ENCODE measurements at regions not wholly inside any gene's neighbourhood (a gene's known extent, or its start where the extent isn't known, plus 50 kb on each side); places are given as distances from the start of the nearest gene placed in this dataset.

GRCh38 chr12:43291516-43291915 lies 260.5 kb downstream of the ADAMTS20 start:
- Histone ChIP-seq H4K8ac (ENCODE audit: low read depth, low read length) (no peak overlapping the region), H3K79me1 (ENCODE audit: low read length) (no peaks in the 10 kb centered on the region), H4K91ac (ENCODE audit: low read depth, low read length) (no peak overlapping the region), H4K12ac (ENCODE audit: low read depth, low read length) (no peak overlapping the region), H3K27me3 (ENCODE audit: insufficient read depth, low read length) (no peaks in the 10 kb centered on the region), H2BK12ac (ENCODE audit: low read length) (no peak overlapping the region), H3K23ac (ENCODE audit: low read length) (no peak overlapping the region), H2AK5ac (ENCODE audit: low read length) (no peak overlapping the region), H3K4me1 (ENCODE audit: control insufficient read depth in 1 of 2, insufficient read depth in 2 of 2, low read length in 2 of 2) (peaks cover 0 to 4% of the 10 kb centered on the region in 2 experiments), H3K9me3 (ENCODE audit: insufficient read depth, low read depth, low read length) (no peaks in the 10 kb centered on the region), H3K27ac (ENCODE audit: low read depth, low read length) (no peak overlapping the region), H3K79me2 (ENCODE audit: control insufficient read depth, insufficient read depth, low read length, poor library complexity) (no peaks in the 10 kb centered on the region), H3K9ac (ENCODE audit: low read length) (no peak overlapping the region), H3K4ac (ENCODE audit: low read depth, low read length) (no peak overlapping the region), H2BK5ac (ENCODE audit: low read depth, low read length, poor library complexity) (no peak overlapping the region), H2AFZ (ENCODE audit: insufficient read depth, low read length, poor library complexity) (no peak overlapping the region), H2BK120ac (ENCODE audit: insufficient read depth, low read length, poor library complexity) (no peak overlapping the region), H3K14ac (ENCODE audit: low read length) (no peak overlapping the region), H3K4me3 (ENCODE audit: low read depth, low read length) (no peak overlapping the region), H3K36me3 (ENCODE audit: control insufficient read depth in 1 of 2, insufficient read depth in 2 of 2, low read length in 2 of 2) (no peaks in the 10 kb centered on the region), H3K4me2 (ENCODE audit: low read length) (no peak overlapping the region), H3K18ac (ENCODE audit: low read length) (no peak overlapping the region)
- DNase-seq, result peak; percentile 60 to 66
- WGBS (ENCODE audit: extremely low coverage, insufficient coverage, insufficient read length), result no CpG with 5 or more reads among the region's 3 CpGs

- Histone ChIP-seq H2BK120ac (ENCODE audit: insufficient read depth, low read length, poor library complexity) (no peak overlapping the region), H3K79me2 (ENCODE audit: control insufficient read depth, insufficient read depth, low read length, poor library complexity) (no peaks in the 10 kb centered on the region), H3K9ac (ENCODE audit: low read length) (no peak overlapping the region), H3K4me2 (ENCODE audit: low read length) (no peak overlapping the region), H3K4me1 (ENCODE audit: control insufficient read depth in 1 of 2, insufficient read depth in 2 of 2, low read length in 2 of 2) (peaks cover 0 to 4% of the 10 kb centered on the region in 2 experiments), H3K27ac (ENCODE audit: low read depth, low read length) (no peak overlapping the region), H3K79me1 (ENCODE audit: low read length) (no peaks in the 10 kb centered on the region), H4K91ac (ENCODE audit: low read depth, low read length) (no peak overlapping the region), H3K4ac (ENCODE audit: low read depth, low read length) (no peak overlapping the region), H3K9me3 (ENCODE audit: insufficient read depth, low read depth, low read length) (no peaks in the 10 kb centered on the region), H2AK5ac (ENCODE audit: low read length) (no peak overlapping the region), H3K4me3 (ENCODE audit: low read depth, low read length) (no peak overlapping the region), H4K8ac (ENCODE audit: low read depth, low read length) (no peak overlapping the region), H3K27me3 (ENCODE audit: insufficient read depth, low read length) (no peaks in the 10 kb centered on the region), H2AFZ (ENCODE audit: insufficient read depth, low read length, poor library complexity) (no peak overlapping the region), H3K23ac (ENCODE audit: low read length) (no peak overlapping the region), H3K36me3 (ENCODE audit: control insufficient read depth in 1 of 2, insufficient read depth in 2 of 2, low read length in 2 of 2) (no peaks in the 10 kb centered on the region), H2BK12ac (ENCODE audit: low read length) (no peak overlapping the region), H2BK5ac (ENCODE audit: low read depth, low read length, poor library complexity) (no peak overlapping the region), H3K14ac (ENCODE audit: low read length) (no peak overlapping the region), H4K12ac (ENCODE audit: low read depth, low read length) (no peak overlapping the region), H3K18ac (ENCODE audit: low read length) (no peak overlapping the region)
- no CpG with 5 or more reads among the region's 2 CpGs for WGBS (ENCODE audit: extremely low coverage, insufficient coverage, insufficient read length)
- DNase-seq, result no peak
Measured at GRCh38 chr12:43290836-43291235, 261.2 kb downstream of the ADAMTS20 start.

- Histone ChIP-seq H4K8ac (ENCODE audit: low read depth, low read length) (no peak overlapping the region), H3K4me2 (ENCODE audit: low read length) (no peak overlapping the region), H4K91ac (ENCODE audit: low read depth, low read length) (no peak overlapping the region), H3K23ac (ENCODE audit: low read length) (no peak overlapping the region), H3K79me2 (ENCODE audit: control insufficient read depth, insufficient read depth, low read length, poor library complexity) (no peaks in the 10 kb centered on the region), H3K4ac (ENCODE audit: low read depth, low read length) (no peak overlapping the region), H2BK5ac (ENCODE audit: low read depth, low read length, poor library complexity) (no peak overlapping the region), H2BK120ac (ENCODE audit: insufficient read depth, low read length, poor library complexity) (no peak overlapping the region), H2BK12ac (ENCODE audit: low read length) (no peak overlapping the region), H3K36me3 (ENCODE audit: control insufficient read depth in 1 of 2, insufficient read depth in 2 of 2, low read length in 2 of 2) (no peaks in the 10 kb centered on the region), H3K9me3 (ENCODE audit: insufficient read depth, low read depth, low read length) (no peaks in the 10 kb centered on the region), H3K18ac (ENCODE audit: low read length) (no peak overlapping the region), H2AK5ac (ENCODE audit: low read length) (no peak overlapping the region), H3K79me1 (ENCODE audit: low read length) (no peaks in the 10 kb centered on the region), H3K4me1 (ENCODE audit: control insufficient read depth in 1 of 2, insufficient read depth in 2 of 2, low read length in 2 of 2) (peaks cover 0 to 4% of the 10 kb centered on the region in 2 experiments), H3K14ac (ENCODE audit: low read length) (no peak overlapping the region), H3K4me3 (ENCODE audit: low read depth, low read length) (no peak overlapping the region), H2AFZ (ENCODE audit: insufficient read depth, low read length, poor library complexity) (no peak overlapping the region), H4K12ac (ENCODE audit: low read depth, low read length) (no peak overlapping the region), H3K27me3 (ENCODE audit: insufficient read depth, low read length) (no peaks in the 10 kb centered on the region), H3K9ac (ENCODE audit: low read length) (no peak overlapping the region), H3K27ac (ENCODE audit: low read depth, low read length) (no peak overlapping the region)
- no peak for DNase-seq
- WGBS (ENCODE audit: extremely low coverage, insufficient coverage, insufficient read length), result no CpG with 5 or more reads among the region's 5 CpGs
Measured at GRCh38 chr12:43289426-43289801, 262.6 kb downstream of the ADAMTS20 start.

- Histone ChIP-seq H3K27ac (ENCODE audit: low read depth, low read length) (no peak overlapping the region), H3K4me2 (ENCODE audit: low read length) (no peak overlapping the region), H2BK5ac (ENCODE audit: low read depth, low read length, poor library complexity) (no peak overlapping the region), H3K79me1 (ENCODE audit: low read length) (no peaks in the 10 kb centered on the region), H3K9ac (ENCODE audit: low read length) (no peak overlapping the region), H4K91ac (ENCODE audit: low read depth, low read length) (no peak overlapping the region), H3K14ac (ENCODE audit: low read length) (no peak overlapping the region), H2BK120ac (ENCODE audit: insufficient read depth, low read length, poor library complexity) (no peak overlapping the region), H3K79me2 (ENCODE audit: control insufficient read depth, insufficient read depth, low read length, poor library complexity) (no peaks in the 10 kb centered on the region), H3K18ac (ENCODE audit: low read length) (no peak overlapping the region), H3K23ac (ENCODE audit: low read length) (no peak overlapping the region), H3K4me1 (ENCODE audit: control insufficient read depth in 1 of 2, insufficient read depth in 2 of 2, low read length in 2 of 2) (peaks cover 0 to 4% of the 10 kb centered on the region in 2 experiments), H3K9me3 (ENCODE audit: insufficient read depth, low read depth, low read length) (no peaks in the 10 kb centered on the region), H4K12ac (ENCODE audit: low read depth, low read length) (no peak overlapping the region), H2AK5ac (ENCODE audit: low read length) (no peak overlapping the region), H2BK12ac (ENCODE audit: low read length) (no peak overlapping the region), H3K4me3 (ENCODE audit: low read depth, low read length) (no peak overlapping the region), H2AFZ (ENCODE audit: insufficient read depth, low read length, poor library complexity) (no peak overlapping the region), H3K27me3 (ENCODE audit: insufficient read depth, low read length) (no peaks in the 10 kb centered on the region), H4K8ac (ENCODE audit: low read depth, low read length) (no peak overlapping the region), H3K4ac (ENCODE audit: low read depth, low read length) (no peak overlapping the region), H3K36me3 (ENCODE audit: control insufficient read depth in 1 of 2, insufficient read depth in 2 of 2, low read length in 2 of 2) (no peaks in the 10 kb centered on the region)
- DNase-seq, result no peak
- no CpG with 5 or more reads among the region's 15 CpGs for WGBS (ENCODE audit: extremely low coverage, insufficient coverage, insufficient read length)
Measured at GRCh38 chr12:43288671-43289425, 263.2 kb downstream of the ADAMTS20 start.

Data from trophoblast cell (in vitro differentiated cells and primary cell).